ENCODE measurements at regions not wholly inside any gene's neighbourhood (a gene's known extent, or its start where the extent isn't known, plus 50 kb on each side); places are given as distances from the start of the nearest gene placed in this dataset.

- H3K79me2 ChIP-seq (ENCODE audit: insufficient read depth, low read length): no peaks in the 10 kb centered on the region
- H3K9me3 Mint-ChIP-seq: peaks cover 0 to 7% (median 2%) of the 10 kb centered on the region in 7 donors
- no peak overlapping the region for H3K4me2 ChIP-seq (replicated peaks; ENCODE audit: extremely low read depth, low read length, poor library complexity, severe bottlenecking)
- no peaks in the 10 kb centered on the region for H4K20me1 ChIP-seq (ENCODE audit: insufficient read depth, low read length)
- H3K27me3 Mint-ChIP-seq (ENCODE audit: low read depth in 3 of 3): peaks cover 0 to 3% (median 0%) of the 10 kb centered on the region in 3 donors
- H3K4me1 ChIP-seq (ENCODE audit: control insufficient read depth in 1 of 2, insufficient read depth in 2 of 2, low read length in 2 of 2): no peaks in the 10 kb centered on the region
- no peak overlapping the region for H3K9ac ChIP-seq (ENCODE audit: insufficient read depth, low read length, poor library complexity, severe bottlenecking)
- 86% methylated on average over 1 of the region's 2 CpGs for WGBS (ENCODE audit: insufficient coverage)
- H3K4me3 ChIP-seq (replicated peaks in 1 of 3; ENCODE audit: low read depth in 2 of 3, low read length in 3 of 3): no peak overlapping the region
- DNase-seq: no peak
- no peak overlapping the region for H3K27ac Mint-ChIP-seq
- no peaks in the 10 kb centered on the region for H3K4me1 Mint-ChIP-seq
- H3K27ac ChIP-seq (ENCODE audit: low read depth in 1 of 2, low read length in 2 of 2): no peak overlapping the region
- H3K9me3 ChIP-seq (replicated peaks in 1 of 2; ENCODE audit: control insufficient read depth in 1 of 2, insufficient read depth in 1 of 2, low read length in 2 of 2): no peaks in the 10 kb centered on the region
- no peaks in the 10 kb centered on the region for H3K36me3 ChIP-seq (replicated peaks in 1 of 2; ENCODE audit: control insufficient read depth in 1 of 2, insufficient read depth in 2 of 2, low read length in 2 of 2)
- no peak overlapping the region for H3K4me3 Mint-ChIP-seq
- H3K27me3 ChIP-seq (ENCODE audit: control insufficient read depth in 2 of 2, insufficient read depth in 2 of 2, low read length in 2 of 2): no peaks in the 10 kb centered on the region
- TF ChIP-seq CTCF (IDR thresholded peaks at IDR 0.05): no peak
- no peak overlapping the region for H2AFZ ChIP-seq (ENCODE audit: insufficient read depth, low read depth, low read length, poor library complexity, severe bottlenecking)
- intact Hi-C loops (cut with micrococcal nuclease): no loop called here
- no peaks in the 10 kb centered on the region for H3K36me3 Mint-ChIP-seq
These were observed 399.1 kb upstream of the DDI1 start for GRCh38 chr11:103637295-103637694.

DNA sequence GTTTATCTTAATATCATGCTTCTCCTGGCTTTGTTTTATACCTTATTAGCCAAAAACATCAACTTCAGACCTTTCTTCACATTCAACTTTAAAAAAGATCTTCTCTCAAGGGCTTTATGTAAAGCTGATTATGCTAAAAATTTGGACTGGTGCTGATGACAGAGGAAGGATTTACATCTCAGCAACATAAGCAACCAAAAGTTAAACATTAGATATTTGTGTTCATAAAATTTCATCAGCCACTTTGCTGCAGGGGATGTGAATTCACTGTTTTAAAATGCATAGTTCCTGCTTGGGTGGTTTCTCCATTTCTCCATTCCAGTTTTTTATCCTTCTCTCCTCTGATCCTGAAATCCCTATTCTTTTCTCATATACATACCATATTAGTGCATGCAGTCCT, 398.6 kb upstream of the DDI1 start:
- no peak for DNase-seq
- H3K4me1 ChIP-seq (ENCODE audit: control insufficient read depth in 1 of 2, insufficient read depth in 2 of 2, low read length in 2 of 2): no peaks in the 10 kb centered on the region
- no peak overlapping the region for H3K27ac Mint-ChIP-seq
- no peaks in the 10 kb centered on the region for H3K27me3 ChIP-seq (ENCODE audit: control insufficient read depth in 2 of 2, insufficient read depth in 2 of 2, low read length in 2 of 2)
- H3K9me3 Mint-ChIP-seq: peaks cover 0 to 7% (median 2%) of the 10 kb centered on the region in 7 donors
- no peak overlapping the region for H2AFZ ChIP-seq (ENCODE audit: insufficient read depth, low read depth, low read length, poor library complexity, severe bottlenecking)
- intact Hi-C loops (cut with micrococcal nuclease): no loop called here
- H3K27me3 Mint-ChIP-seq (ENCODE audit: low read depth in 3 of 3): peaks cover 0 to 5% (median 0%) of the 10 kb centered on the region in 3 donors
- H3K9ac ChIP-seq (ENCODE audit: insufficient read depth, low read length, poor library complexity, severe bottlenecking): no peak overlapping the region
- no peaks in the 10 kb centered on the region for H3K36me3 Mint-ChIP-seq
- TF ChIP-seq CTCF (IDR thresholded peaks at IDR 0.05): no peak
- no peak overlapping the region for H3K4me2 ChIP-seq (replicated peaks; ENCODE audit: extremely low read depth, low read length, poor library complexity, severe bottlenecking)
- H3K9me3 ChIP-seq (replicated peaks in 1 of 2; ENCODE audit: control insufficient read depth in 1 of 2, insufficient read depth in 1 of 2, low read length in 2 of 2): no peaks in the 10 kb centered on the region
- no peak overlapping the region for H3K4me3 ChIP-seq (replicated peaks in 1 of 3; ENCODE audit: low read depth in 2 of 3, low read length in 3 of 3)
- no peak overlapping the region for H3K27ac ChIP-seq (ENCODE audit: low read depth in 1 of 2, low read length in 2 of 2)
- H3K4me3 Mint-ChIP-seq: no peak overlapping the region
- H3K36me3 ChIP-seq (replicated peaks in 1 of 2; ENCODE audit: control insufficient read depth in 1 of 2, insufficient read depth in 2 of 2, low read length in 2 of 2): no peaks in the 10 kb centered on the region
- no peaks in the 10 kb centered on the region for H3K4me1 Mint-ChIP-seq
- H3K79me2 ChIP-seq (ENCODE audit: insufficient read depth, low read length): no peaks in the 10 kb centered on the region
- no peaks in the 10 kb centered on the region for H4K20me1 ChIP-seq (ENCODE audit: insufficient read depth, low read length)
